H1 (cell line): ENCODE measurements at regions not wholly inside any gene's neighbourhood (a gene's known extent, or its start where the extent isn't known, plus 50 kb on each side); places are given as distances from the start of the nearest gene placed in this dataset.

Experiments
- CHD7 ChIP-seq: fragments of 300-600 bp; sonication (generic); IDR thresholded peaks from 2 replicates; pipeline ENCODE4 v1.7.1; 2012; ENCODE audit warnings: low read length, moderate library complexity, mild to moderate bottlenecking, inconsistent platforms; ENCODE audit not compliant: insufficient replicate concordance
- MAX ChIP-seq: IDR thresholded peaks from 2 replicates; pipeline ENCODE4 v1.6.1; 2012; ENCODE audit warnings: inconsistent platforms
- POU5F1 ChIP-seq: IDR thresholded peaks from 2 replicates; pipeline ENCODE4 v1.6.1; 2011; ENCODE audit warnings: low read depth, mild to moderate bottlenecking, low read length, moderate library complexity
- RFX5 ChIP-seq: IDR thresholded peaks from 2 replicates; pipeline ENCODE4 v1.6.1; 2011; ENCODE audit warnings: low read depth, low read length, improper control_type of control experiment, borderline replicate concordance

- TF ChIP-seq CHD7 = no peak
- no peak for TF ChIP-seq RFX5
- no peak for TF ChIP-seq POU5F1
- no peak for TF ChIP-seq MAX
Observed at GRCh38 chr3:80521081-80521480, 753.3 kb upstream of the ROBO1 start (continued).
